ENCODE measurements at regions not wholly inside any gene's neighbourhood (a gene's known extent, or its start where the extent isn't known, plus 50 kb on each side); places are given as distances from the start of the nearest gene placed in this dataset.
"Not testable (repeated sequence)": the region's sequence is repeated elsewhere in the genome, so short reads cannot be mapped to it uniquely, and the experiment has no call there.

DNA sequence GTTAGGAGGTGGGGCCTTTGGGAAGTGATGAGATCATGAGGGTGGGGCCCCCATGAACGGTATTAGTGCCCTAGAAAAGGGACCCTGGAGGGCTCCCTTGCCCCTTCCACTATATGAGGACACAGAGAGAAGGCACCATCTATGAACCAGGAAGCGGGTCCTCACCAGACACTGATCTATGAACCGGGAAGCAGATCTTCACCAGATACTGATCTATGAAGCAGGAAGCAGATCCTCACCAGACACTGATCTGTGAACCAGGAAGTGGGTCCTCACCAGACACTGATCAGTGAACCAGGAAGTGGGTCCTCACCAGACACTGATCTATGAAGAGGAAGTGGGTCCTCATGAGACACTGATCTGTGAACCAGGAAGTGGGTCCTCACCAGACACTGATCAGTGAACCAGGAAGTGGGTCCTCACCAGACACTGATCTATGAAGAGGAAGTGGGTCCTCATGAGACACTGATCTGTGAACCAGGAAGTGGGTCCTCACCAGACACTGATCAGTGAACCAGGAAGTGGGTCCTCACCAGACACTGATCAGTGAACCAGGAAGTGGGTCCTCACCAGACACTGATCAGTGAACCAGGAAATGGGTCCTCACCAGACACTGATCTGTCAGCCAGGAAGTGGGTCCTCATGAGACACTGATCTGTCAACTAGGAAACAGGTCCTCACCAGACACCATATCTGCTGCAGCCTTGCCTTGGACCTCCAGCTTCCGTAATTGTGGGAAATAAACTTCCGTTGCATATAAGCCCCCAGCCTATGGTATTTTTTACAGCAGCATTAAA lies 316.1 kb downstream of the BRD1 start:
- H3K27me3 ChIP-seq (replicated peaks in 1 of 2; ENCODE audit: control insufficient read depth in 2 of 2, extremely low read depth in 1 of 2, insufficient read depth in 2 of 2, low read length in 1 of 2); CTCF ChIA-PET; H3K36me3 Mint-ChIP-seq; H3K4me3 Mint-ChIP-seq; H3K36me3 ChIP-seq (ENCODE audit: control insufficient read depth in 2 of 2, extremely low read depth in 1 of 2, insufficient read depth in 1 of 2, low read length in 1 of 2); H3K4me3 ChIP-seq (ENCODE audit: control insufficient read depth in 1 of 2, extremely low read depth in 1 of 2, low read length in 1 of 2); POLR2A ChIA-PET; H3K9me3 ChIP-seq; H3K27me3 Mint-ChIP-seq: not testable (repeated sequence)
- WGBS (ENCODE audit: insufficient coverage) = 100% methylated on average over 1 of the region's 5 CpGs
- peak overlapping the region; percentile 71 for H3K27ac ChIP-seq (ENCODE audit: low read length)
- H3K4me1 ChIP-seq (ENCODE audit: control insufficient read depth in 1 of 2, extremely low read depth in 1 of 2, insufficient read depth in 2 of 2, low read length in 2 of 2) = peaks cover 0 to 14% of the 10 kb centered on the region in 2 experiments
- Mint-ChIP-seq H3K4me1 (peaks cover 16 to 30% (median 22%) of the 10 kb centered on the region in 3 donors), H3K9me3 (peaks cover 11 to 28% (median 12%) of the 10 kb centered on the region in 3 donors), H3K27ac (peak overlapping the region; percentile 89 to 92)
- DNase-seq = peak in 28 of 35 experiments; percentile 2 to 50 (median 22)
- ATAC-seq (replicated peaks in 1 of 4) = peak; percentile 50 to 83 (median 74)

DNA sequence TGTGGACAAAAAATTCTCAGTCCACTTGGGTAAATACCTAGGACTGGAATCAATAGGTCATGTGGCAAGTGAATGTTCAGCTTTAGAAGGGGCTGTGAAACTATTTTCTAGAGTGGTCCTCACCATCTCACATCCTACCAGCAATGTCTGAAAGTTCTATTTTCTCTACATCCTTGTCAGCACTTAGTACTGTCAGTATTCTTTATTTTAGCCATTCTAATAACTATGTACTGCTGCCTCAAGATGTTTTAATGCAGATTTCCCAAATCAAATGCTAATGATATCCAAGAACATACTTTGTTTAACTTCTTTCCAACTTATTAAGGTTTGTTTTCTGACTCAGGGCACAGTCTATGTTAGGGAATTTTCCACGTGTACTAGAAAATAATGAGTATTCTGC lies 317.0 kb downstream of the BRD1 start:
- no peak overlapping the region for H3K4me3 ChIP-seq (ENCODE audit: control insufficient read depth in 1 of 2, extremely low read depth in 1 of 2, low read length in 1 of 2)
- Mint-ChIP-seq H3K4me3 (no peak overlapping the region), H3K36me3 (peaks cover 4% of the 10 kb centered on the region), H3K9me3 (peaks cover 9 to 28% (median 11%) of the 10 kb centered on the region in 3 donors), H3K27me3 (no peaks in the 10 kb centered on the region), H3K4me1 (peaks cover 16 to 30% (median 22%) of the 10 kb centered on the region in 3 donors), H3K27ac (peak overlapping the region; percentile 89 to 92)
- peaks cover 4% of the 10 kb centered on the region for H3K9me3 ChIP-seq
- ChIA-PET CTCF (no interaction called here), POLR2A (no interaction called here)
- no peak for DNase-seq
- ATAC-seq (replicated peaks in 1 of 4) = no peak
- H3K4me1 ChIP-seq (ENCODE audit: control insufficient read depth in 1 of 2, extremely low read depth in 1 of 2, insufficient read depth in 2 of 2, low read length in 2 of 2) = peaks cover 0 to 14% of the 10 kb centered on the region in 2 experiments
- H3K36me3 ChIP-seq (ENCODE audit: control insufficient read depth in 2 of 2, extremely low read depth in 1 of 2, insufficient read depth in 1 of 2, low read length in 1 of 2) = no peaks in the 10 kb centered on the region
- WGBS (ENCODE audit: insufficient coverage) = no CpG with 5 or more reads among the region's 1 CpG
- peaks cover 0 to 4% of the 10 kb centered on the region in 2 experiments for H3K27me3 ChIP-seq (replicated peaks in 1 of 2; ENCODE audit: control insufficient read depth in 2 of 2, extremely low read depth in 1 of 2, insufficient read depth in 2 of 2, low read length in 1 of 2)
- no peak overlapping the region for H3K27ac ChIP-seq (ENCODE audit: low read length)

DNA sequence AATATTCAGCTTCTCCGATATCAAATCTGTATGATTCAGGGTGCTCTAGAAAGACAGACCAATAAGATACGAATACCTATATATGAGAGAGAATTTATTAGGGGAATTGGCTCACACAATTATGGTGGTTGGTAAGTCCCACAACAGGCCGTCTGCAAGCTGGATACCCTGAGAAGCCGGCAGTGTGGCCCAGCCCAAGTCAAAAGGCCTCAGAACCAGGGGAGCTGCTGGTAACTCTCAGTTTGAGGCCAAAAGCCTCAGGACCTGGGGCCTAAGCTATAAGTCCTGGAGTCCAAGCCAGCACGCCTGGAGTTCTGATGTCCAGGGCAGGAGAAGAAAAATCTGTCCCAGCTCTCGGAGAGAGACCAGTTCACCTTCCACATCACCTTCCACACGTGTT lies 318.7 kb downstream of the BRD1 start:
- no peak overlapping the region for H3K4me3 ChIP-seq (ENCODE audit: control insufficient read depth in 1 of 2, extremely low read depth in 1 of 2, low read length in 1 of 2)
- no peak overlapping the region for H3K27ac ChIP-seq (ENCODE audit: low read length)
- Mint-ChIP-seq H3K36me3 (peaks cover 4% of the 10 kb centered on the region), H3K4me3 (no peak overlapping the region), H3K9me3 (peaks cover 8 to 28% (median 11%) of the 10 kb centered on the region in 3 donors), H3K4me1 (peaks cover 16 to 23% (median 22%) of the 10 kb centered on the region in 3 donors), H3K27me3 (no peaks in the 10 kb centered on the region), H3K27ac (no peak overlapping the region)
- H3K9me3 ChIP-seq = peaks cover 4% of the 10 kb centered on the region
- ChIA-PET CTCF (no interaction called here), POLR2A (no interaction called here)
- H3K27me3 ChIP-seq (replicated peaks in 1 of 2; ENCODE audit: control insufficient read depth in 2 of 2, extremely low read depth in 1 of 2, insufficient read depth in 2 of 2, low read length in 1 of 2) = peaks cover 0 to 4% of the 10 kb centered on the region in 2 experiments
- peaks cover 0 to 14% of the 10 kb centered on the region in 2 experiments for H3K4me1 ChIP-seq (ENCODE audit: control insufficient read depth in 1 of 2, extremely low read depth in 1 of 2, insufficient read depth in 2 of 2, low read length in 2 of 2)
- DNase-seq (peak in 1 of 35 experiments; percentile 11), ATAC-seq (replicated peaks in 1 of 4) (no peak)
- 89% methylated on average over 3 of the region's 7 CpGs for WGBS (ENCODE audit: insufficient coverage)
- H3K36me3 ChIP-seq (ENCODE audit: control insufficient read depth in 2 of 2, extremely low read depth in 1 of 2, insufficient read depth in 1 of 2, low read length in 1 of 2) = no peaks in the 10 kb centered on the region

DNA sequence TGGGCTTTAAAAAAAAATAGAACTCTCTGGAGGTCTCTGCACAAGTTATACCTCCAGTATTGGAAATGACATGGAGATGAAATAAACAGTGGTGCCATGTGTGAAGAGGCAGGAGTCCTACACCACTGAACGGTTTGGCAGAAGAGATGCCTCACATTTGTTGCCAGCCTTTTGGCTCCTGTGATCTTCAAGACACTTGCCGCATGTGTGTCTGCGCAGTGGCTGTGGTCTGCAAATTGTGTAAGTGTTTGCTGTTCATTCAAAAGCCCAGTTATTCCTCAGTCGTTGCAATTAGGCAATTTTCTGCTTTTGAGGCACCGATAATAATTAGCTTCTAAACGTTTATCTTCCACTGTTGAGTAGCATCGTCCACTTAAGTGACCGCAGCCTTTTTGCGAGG lies 319.1 kb downstream of the BRD1 start:
- Mint-ChIP-seq H3K4me1 (peaks cover 16 to 19% (median 18%) of the 10 kb centered on the region in 3 donors), H3K9me3 (peaks cover 7 to 24% (median 11%) of the 10 kb centered on the region in 3 donors), H3K27me3 (no peaks in the 10 kb centered on the region), H3K4me3 (no peak overlapping the region), H3K27ac (no peak overlapping the region), H3K36me3 (peaks cover 4% of the 10 kb centered on the region)
- ChIA-PET POLR2A (no interaction called here), CTCF (no interaction called here)
- DNase-seq = no peak
- Histone ChIP-seq H3K27me3 (replicated peaks in 1 of 2; ENCODE audit: control insufficient read depth in 2 of 2, extremely low read depth in 1 of 2, insufficient read depth in 2 of 2, low read length in 1 of 2) (peaks cover 0 to 6% of the 10 kb centered on the region in 2 experiments), H3K4me3 (ENCODE audit: control insufficient read depth in 1 of 2, extremely low read depth in 1 of 2, low read length in 1 of 2) (no peak overlapping the region), H3K36me3 (ENCODE audit: control insufficient read depth in 2 of 2, extremely low read depth in 1 of 2, insufficient read depth in 1 of 2, low read length in 1 of 2) (no peaks in the 10 kb centered on the region), H3K9me3 (peaks cover 4% of the 10 kb centered on the region), H3K4me1 (ENCODE audit: control insufficient read depth in 1 of 2, extremely low read depth in 1 of 2, insufficient read depth in 2 of 2, low read length in 2 of 2) (peaks cover 0 to 19% of the 10 kb centered on the region in 2 experiments), H3K27ac (ENCODE audit: low read length) (no peak overlapping the region)
- WGBS (ENCODE audit: insufficient coverage) = 95% methylated on average over 3 of the region's 9 CpGs
- no peak for ATAC-seq (replicated peaks in 1 of 4)

DNA sequence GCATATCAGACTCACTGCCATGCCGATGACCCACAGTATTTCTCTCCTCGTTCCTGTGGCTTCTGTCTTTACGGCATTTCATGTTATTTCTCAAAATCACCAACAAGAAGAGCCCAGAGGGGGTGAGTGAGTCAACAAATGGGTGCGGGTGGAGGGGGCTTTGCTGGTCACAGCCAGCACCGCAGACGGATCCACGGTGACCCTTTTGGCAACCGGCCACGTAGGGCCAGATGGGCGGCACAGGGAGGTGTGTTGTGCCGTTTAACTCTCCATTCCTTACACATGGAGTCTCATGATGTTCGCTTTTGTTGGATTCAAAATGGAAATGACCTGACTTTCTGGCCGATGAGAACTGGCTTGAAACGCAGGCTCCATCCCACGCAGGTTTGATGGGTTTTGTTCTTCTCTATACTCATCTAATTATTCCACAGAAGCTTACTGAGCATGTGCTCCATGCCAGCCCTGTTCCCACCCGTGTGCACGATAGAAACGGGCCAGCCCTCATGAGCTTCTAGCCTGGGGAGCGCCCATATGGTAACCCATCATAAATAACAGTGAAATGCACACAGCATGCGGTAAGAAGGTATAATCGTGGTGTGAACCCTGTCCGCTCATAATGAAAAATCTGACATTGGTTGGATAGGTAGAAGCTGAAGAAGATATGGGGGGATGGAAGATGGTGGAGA lies 319.9 kb downstream of the BRD1 start:
- Mint-ChIP-seq H3K4me3 (no peak overlapping the region), H3K4me1 (peaks cover 14 to 17% (median 14%) of the 10 kb centered on the region in 3 donors), H3K36me3 (peaks cover 4% of the 10 kb centered on the region), H3K9me3 (peaks cover 4 to 22% (median 11%) of the 10 kb centered on the region in 3 donors), H3K27me3 (no peaks in the 10 kb centered on the region), H3K27ac (no peak overlapping the region)
- H3K4me1 ChIP-seq (ENCODE audit: control insufficient read depth in 1 of 2, extremely low read depth in 1 of 2, insufficient read depth in 2 of 2, low read length in 2 of 2) = peaks cover 0 to 19% of the 10 kb centered on the region in 2 experiments
- no peaks in the 10 kb centered on the region for H3K36me3 ChIP-seq (ENCODE audit: control insufficient read depth in 2 of 2, extremely low read depth in 1 of 2, insufficient read depth in 1 of 2, low read length in 1 of 2)
- H3K27me3 ChIP-seq (replicated peaks in 1 of 2; ENCODE audit: control insufficient read depth in 2 of 2, extremely low read depth in 1 of 2, insufficient read depth in 2 of 2, low read length in 1 of 2) = peaks cover 0 to 6% of the 10 kb centered on the region in 2 experiments
- H3K4me3 ChIP-seq (ENCODE audit: control insufficient read depth in 1 of 2, extremely low read depth in 1 of 2, low read length in 1 of 2) = no peak overlapping the region
- ATAC-seq (replicated peaks in 1 of 4) = no peak
- CTCF ChIA-PET = no interaction called here
- peaks cover 4% of the 10 kb centered on the region for H3K9me3 ChIP-seq
- H3K27ac ChIP-seq (ENCODE audit: low read length) = no peak overlapping the region
- peak in 2 of 35 experiments; percentile 1 to 9 for DNase-seq
- POLR2A ChIA-PET = no interaction called here
- WGBS (ENCODE audit: insufficient coverage) = 95% methylated on average over 4 of the region's 22 CpGs

DNA sequence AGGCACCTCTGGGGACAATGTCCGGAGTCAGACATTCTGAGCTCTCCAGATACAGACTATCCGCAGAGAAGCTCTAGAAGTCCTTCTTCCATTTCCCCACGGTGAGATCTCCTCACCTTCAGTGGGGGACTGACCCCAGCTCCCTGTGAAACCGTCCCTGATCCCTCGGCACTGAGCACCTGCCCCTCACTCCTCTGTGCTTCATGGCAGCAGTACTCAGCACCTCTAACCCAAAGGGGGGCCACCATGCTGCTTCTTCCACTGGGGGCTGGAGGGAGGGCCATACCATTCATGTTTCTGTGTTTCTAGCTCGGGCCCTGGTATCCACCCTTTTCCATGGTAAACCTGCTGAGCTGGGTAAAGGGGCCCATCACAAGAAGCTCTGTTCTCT lies 321.7 kb downstream of the BRD1 start:
- H3K9me3 ChIP-seq = peaks cover 4% of the 10 kb centered on the region
- no peaks in the 10 kb centered on the region for H3K27me3 Mint-ChIP-seq
- ChIA-PET POLR2A (no interaction called here), CTCF (no interaction called here)
- no peak overlapping the region for H3K4me3 ChIP-seq (ENCODE audit: control insufficient read depth in 1 of 2, extremely low read depth in 1 of 2, low read length in 1 of 2)
- no peak for ATAC-seq (replicated peaks in 1 of 4)
- WGBS (ENCODE audit: insufficient coverage) = 90% methylated on average over 5 of the region's 6 CpGs
- H3K27ac ChIP-seq (ENCODE audit: low read length) = no peak overlapping the region
- H3K9me3 Mint-ChIP-seq = peaks cover 3 to 15% (median 7%) of the 10 kb centered on the region in 3 donors
- no peak overlapping the region for H3K4me3 Mint-ChIP-seq
- H3K27me3 ChIP-seq (replicated peaks in 1 of 2; ENCODE audit: control insufficient read depth in 2 of 2, extremely low read depth in 1 of 2, insufficient read depth in 2 of 2, low read length in 1 of 2) = peaks cover 0 to 6% of the 10 kb centered on the region in 2 experiments
- H3K4me1 Mint-ChIP-seq = peaks cover 2 to 6% (median 3%) of the 10 kb centered on the region in 3 donors
- peaks cover 2% of the 10 kb centered on the region for H3K36me3 Mint-ChIP-seq
- DNase-seq = peak in 1 of 35 experiments; percentile 8
- peaks cover 0 to 14% of the 10 kb centered on the region in 2 experiments for H3K4me1 ChIP-seq (ENCODE audit: control insufficient read depth in 1 of 2, extremely low read depth in 1 of 2, insufficient read depth in 2 of 2, low read length in 2 of 2)
- H3K36me3 ChIP-seq (ENCODE audit: control insufficient read depth in 2 of 2, extremely low read depth in 1 of 2, insufficient read depth in 1 of 2, low read length in 1 of 2) = no peaks in the 10 kb centered on the region
- H3K27ac Mint-ChIP-seq = no peak overlapping the region

All from T-cell (primary cell).